Natural killer cell (primary cell): ENCODE measurements at regions not wholly inside any gene's neighbourhood (a gene's known extent, or its start where the extent isn't known, plus 50 kb on each side); places are given as distances from the start of the nearest gene placed in this dataset.
A peak's percentile ranks its signal among the peaks of the same experiment; 100 is the strongest.

Experiments used
- ATAC-seq, 3 donors: fragments of 150-1000 bp in 2 of 3; fragments of 200-7000 bp in 1 of 3; cut with Tn5 transposase; 1 replicate in 1 of 3; 2 replicates in 2 of 3; pipeline ENCODE4 v1.10.0; 2021; ENCODE audit warnings: mild to moderate bottlenecking in 2 of 3, moderate library complexity in 2 of 3
- DNase-seq, 2 donors: peaks; one replicate each; pipeline versions ENCODE4 v3.0.0 to v3.0.0-alpha.2; 2013 to 2021; ENCODE audit warnings: mixed read lengths in 1 of 2
- H3K27ac ChIP-seq: one replicate; pipeline ENCODE4 v1.5.1; 2013; ENCODE audit warnings: mild to moderate bottlenecking, low read length
- H3K27me3 ChIP-seq: one replicate; pipeline ENCODE4 v1.6.1; 2013; ENCODE audit warnings: low read length; ENCODE audit not compliant: control insufficient read depth, insufficient read depth
- H3K36me3 ChIP-seq: one replicate; pipeline ENCODE4 v1.6.1; 2013; ENCODE audit warnings: low read length; ENCODE audit not compliant: control insufficient read depth, insufficient read depth
- H3K4me1 ChIP-seq: one replicate; pipeline ENCODE4 v1.6.1; 2013; ENCODE audit warnings: low read length; ENCODE audit not compliant: control insufficient read depth, insufficient read depth
- H3K4me3 ChIP-seq: one replicate; pipeline ENCODE4 v1.5.1; 2013; ENCODE audit warnings: low read length
- H3K9me3 ChIP-seq: one replicate; pipeline ENCODE4 v1.6.1; 2013; ENCODE audit warnings: low read length; ENCODE audit not compliant: control insufficient read depth, insufficient read depth
- H3K27ac Mint-ChIP-seq, 2 donors: one replicate each; pipeline ENCODE4 v1.8.0; 2022; ENCODE audit warnings: mild to moderate bottlenecking in 2 of 2, mixed read lengths in 2 of 2, moderate library complexity in 1 of 2
- H3K27me3 Mint-ChIP-seq, 2 donors: one replicate each; pipeline ENCODE4 v1.8.0; 2022; ENCODE audit warnings: low read depth in 2 of 2, mixed read lengths in 2 of 2
- H3K36me3 Mint-ChIP-seq: one replicate; pipeline ENCODE4 v1.8.0; 2022; ENCODE audit warnings: mixed read lengths
- H3K4me1 Mint-ChIP-seq, 2 donors: one replicate each; pipeline ENCODE4 v1.8.0; 2022; ENCODE audit warnings: mixed read lengths in 2 of 2
- H3K4me3 Mint-ChIP-seq: one replicate; pipeline ENCODE4 v1.8.0; 2022; ENCODE audit warnings: mild to moderate bottlenecking, moderate library complexity, mixed read lengths
- H3K9me3 Mint-ChIP-seq, 2 donors: one replicate each; pipeline ENCODE4 v1.8.0; 2022; ENCODE audit warnings: mixed read lengths in 2 of 2
- WGBS: methylation state at CpG from one replicate; pipeline ENCODE4 v1.1.7; 2013; ENCODE audit warnings: missing lambda C conversion rate; ENCODE audit not compliant: insufficient coverage; 5-methylcytosine and 5-hydroxymethylcytosine counted together
- intact Hi-C: fragments of 100-400 bp; cut with micrococcal nuclease; formaldehyde crosslinking; loops from one replicate; pipeline ENCODE4 v1.14.2; 2022
- TF ChIP-seq, protein P1 (sequence below): fragments of 200-600 bp; IDR thresholded peaks from one replicate; pipeline ENCODE4 v1.8.0; 2022; ENCODE audit warnings: antibody characterized with exemption

DNA sequence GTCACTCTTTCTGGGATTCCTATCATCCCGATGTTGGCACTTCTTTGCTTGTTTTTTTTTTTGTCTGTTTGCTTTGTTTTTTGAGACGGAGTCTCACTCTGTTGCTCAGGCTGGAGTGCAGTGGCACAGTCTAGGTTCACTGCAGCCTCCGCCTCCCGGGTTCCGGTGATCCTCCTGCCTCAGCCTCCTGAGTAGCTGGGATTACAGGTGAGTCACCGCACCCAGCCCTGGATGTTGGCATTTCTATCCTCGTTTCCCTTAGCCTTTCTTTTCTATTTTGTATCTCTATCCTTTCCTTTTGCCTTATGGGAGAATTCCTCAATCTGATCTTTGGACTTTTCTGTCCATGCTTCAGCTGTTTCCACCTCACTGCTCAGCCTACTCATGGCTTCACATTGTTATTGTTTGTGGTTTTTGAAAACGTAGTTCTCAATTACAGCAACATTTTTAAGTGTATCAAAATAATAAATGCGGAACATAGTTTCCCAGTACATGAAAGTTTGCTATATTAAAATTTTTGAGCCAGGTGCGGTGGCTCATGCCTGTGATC, 62.1 kb upstream of the ZNF516 start:
- H3K9me3 ChIP-seq: no peaks in the 10 kb centered on the region
- no peak for ATAC-seq
- Mint-ChIP-seq H3K27me3 (peaks cover 10 to 17% of the 10 kb centered on the region in 2 donors), H3K27ac (no peak overlapping the region), H3K36me3 (no peaks in the 10 kb centered on the region), H3K4me3 (no peak overlapping the region), H3K9me3 (no peaks in the 10 kb centered on the region), H3K4me1 (no peaks in the 10 kb centered on the region)
- H3K4me3 ChIP-seq: no peak overlapping the region
- TF ChIP-seq, protein P1, sequence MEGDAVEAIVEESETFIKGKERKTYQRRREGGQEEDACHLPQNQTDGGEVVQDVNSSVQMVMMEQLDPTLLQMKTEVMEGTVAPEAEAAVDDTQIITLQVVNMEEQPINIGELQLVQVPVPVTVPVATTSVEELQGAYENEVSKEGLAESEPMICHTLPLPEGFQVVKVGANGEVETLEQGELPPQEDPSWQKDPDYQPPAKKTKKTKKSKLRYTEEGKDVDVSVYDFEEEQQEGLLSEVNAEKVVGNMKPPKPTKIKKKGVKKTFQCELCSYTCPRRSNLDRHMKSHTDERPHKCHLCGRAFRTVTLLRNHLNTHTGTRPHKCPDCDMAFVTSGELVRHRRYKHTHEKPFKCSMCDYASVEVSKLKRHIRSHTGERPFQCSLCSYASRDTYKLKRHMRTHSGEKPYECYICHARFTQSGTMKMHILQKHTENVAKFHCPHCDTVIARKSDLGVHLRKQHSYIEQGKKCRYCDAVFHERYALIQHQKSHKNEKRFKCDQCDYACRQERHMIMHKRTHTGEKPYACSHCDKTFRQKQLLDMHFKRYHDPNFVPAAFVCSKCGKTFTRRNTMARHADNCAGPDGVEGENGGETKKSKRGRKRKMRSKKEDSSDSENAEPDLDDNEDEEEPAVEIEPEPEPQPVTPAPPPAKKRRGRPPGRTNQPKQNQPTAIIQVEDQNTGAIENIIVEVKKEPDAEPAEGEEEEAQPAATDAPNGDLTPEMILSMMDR: no peak
- 91% methylated on average over 10 of the region's 10 CpGs for WGBS
- H3K36me3 ChIP-seq: no peaks in the 10 kb centered on the region
- no peak for DNase-seq
- H3K27me3 ChIP-seq: peaks cover 2% of the 10 kb centered on the region
- intact Hi-C loops: no loop called here
- H3K27ac ChIP-seq: no peak overlapping the region
- H3K4me1 ChIP-seq: no peaks in the 10 kb centered on the region

DNA sequence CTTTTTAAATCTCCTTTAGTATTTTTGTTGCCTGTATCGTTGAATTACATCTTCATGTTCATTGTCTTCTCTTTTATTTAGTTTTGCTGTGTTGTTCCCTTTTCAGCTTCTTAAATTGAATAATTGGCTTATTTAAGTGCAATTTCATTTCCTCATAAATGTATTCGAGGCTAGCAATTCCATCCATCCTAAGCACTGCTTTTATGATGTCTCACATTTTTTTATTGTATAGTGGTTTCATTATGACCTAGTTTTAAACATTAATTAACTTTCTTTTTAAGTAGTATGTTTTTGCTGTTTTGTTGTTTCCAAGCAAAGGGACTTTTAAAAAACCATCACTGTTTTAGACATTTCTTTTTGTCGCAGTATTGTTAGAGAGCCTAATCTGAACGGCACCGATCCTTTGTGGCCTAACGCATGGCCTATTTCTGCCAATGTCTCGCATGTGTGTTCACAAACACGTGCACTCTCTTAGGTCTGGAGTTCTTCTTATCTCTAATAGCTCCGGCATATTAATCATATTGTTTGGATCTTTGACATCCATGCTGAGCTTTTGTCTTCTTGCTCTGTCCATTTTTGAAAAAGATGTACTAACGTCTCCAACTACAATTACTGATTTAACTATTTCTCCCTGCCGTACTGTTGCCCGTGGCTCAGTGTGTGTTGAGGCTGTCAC, 59.6 kb upstream of the ZNF516 start:
- Mint-ChIP-seq H3K27ac (no peak overlapping the region), H3K36me3 (no peaks in the 10 kb centered on the region), H3K4me3 (no peak overlapping the region), H3K9me3 (no peaks in the 10 kb centered on the region), H3K27me3 (peaks cover 17 to 18% of the 10 kb centered on the region in 2 donors), H3K4me1 (no peaks in the 10 kb centered on the region)
- H3K36me3 ChIP-seq: no peaks in the 10 kb centered on the region
- intact Hi-C loops: no loop called here
- no peak for DNase-seq
- 94% methylated on average over 10 of the region's 12 CpGs for WGBS
- no peak overlapping the region for H3K4me3 ChIP-seq
- H3K27me3 ChIP-seq: peaks cover 2% of the 10 kb centered on the region
- H3K4me1 ChIP-seq: no peaks in the 10 kb centered on the region
- no peaks in the 10 kb centered on the region for H3K9me3 ChIP-seq
- no peak for ATAC-seq
- TF ChIP-seq, protein P1: no peak
- H3K27ac ChIP-seq: peak overlapping the region; percentile 8

- no peaks in the 10 kb centered on the region for H3K36me3 ChIP-seq
- Mint-ChIP-seq H3K4me3 (no peak overlapping the region), H3K4me1 (no peaks in the 10 kb centered on the region), H3K36me3 (no peaks in the 10 kb centered on the region), H3K9me3 (no peaks in the 10 kb centered on the region), H3K27ac (no peak overlapping the region), H3K27me3 (peaks cover 14 to 17% of the 10 kb centered on the region in 2 donors)
- ATAC-seq: no peak
- no peaks in the 10 kb centered on the region for H3K9me3 ChIP-seq
- peaks cover 1% of the 10 kb centered on the region for H3K27me3 ChIP-seq
- no peak for DNase-seq
- H3K27ac ChIP-seq: peak overlapping the region; percentile 8
- TF ChIP-seq, protein P1: no peak
- intact Hi-C loops: no loop called here
- no peak overlapping the region for H3K4me3 ChIP-seq
- H3K4me1 ChIP-seq: no peaks in the 10 kb centered on the region
- no CpG with 5 or more reads among the region's 5 CpGs for WGBS
Observed at GRCh38 chr18:76553715-76554546, 58.9 kb upstream of the ZNF516 start.
